Testis (tissue), 2 donors: ENCODE measurements at regions not wholly inside any gene's neighbourhood (a gene's known extent, or its start where the extent isn't known, plus 50 kb on each side); places are given as distances from the start of the nearest gene placed in this dataset.
"Not testable (repeated sequence)": the region's sequence is repeated elsewhere in the genome, so short reads cannot be mapped to it uniquely, and the experiment has no call there.

ENCODE experiments used
- DNase-seq: peaks from one replicate; pipeline ENCODE4 v3.0.0-alpha.2; 2019
- H3K27ac ChIP-seq, 2 donors: fragments of 200-600 bp; sonication (generic); one replicate each; pipeline ENCODE4 v1.5.1; 2019
- H3K27me3 ChIP-seq: fragments of 200-600 bp; sonication (generic); one replicate; pipeline ENCODE4 v1.5.1; 2019
- H3K36me3 ChIP-seq: fragments of 200-600 bp; sonication (generic); one replicate; pipeline ENCODE4 v1.5.1; 2017; ENCODE audit warnings: low read depth; ENCODE audit errors: missing control alignments
- H3K4me1 ChIP-seq: fragments of 200-600 bp; sonication (generic); one replicate; pipeline ENCODE4 v1.5.1; 2019
- H3K4me3 ChIP-seq, 2 donors: fragments of 200-600 bp; sonication (generic); one replicate each; pipeline ENCODE4 v1.5.1; 2017 to 2019
- H3K9me3 ChIP-seq: fragments of 200-600 bp; sonication (generic); one replicate; pipeline ENCODE4 v1.5.1; 2017
- CTCF ChIP-seq, 3 experiments: fragments of 450-650 bp in 2 of 3; fragments of 200-600 bp in 1 of 3; sonication (generic) in 1 of 3; IDR thresholded peaks; one replicate each; pipeline ENCODE4 v1.5.1; 2016 to 2019; ENCODE audit warnings: antibody characterized with exemption in 3 of 3, mild to moderate bottlenecking in 2 of 3, moderate library complexity in 1 of 3
- POLR2A ChIP-seq: fragments of 450-650 bp; IDR thresholded peaks from one replicate; pipeline ENCODE4 v1.6.1; 2017; ENCODE audit warnings: antibody characterized with exemption, mild to moderate bottlenecking, moderate library complexity
- WGBS, 2 donors: methylation state at CpG; one replicate each; pipeline ENCODE4 v1.1.5; 2018; 5-methylcytosine and 5-hydroxymethylcytosine counted together
- intact Hi-C: fragments of 100-400 bp; cut with DNase I; formaldehyde crosslinking; loops from one replicate; pipeline ENCODE4 v1.15.1; 2023; ENCODE audit warnings: low total_unique reads

DNA sequence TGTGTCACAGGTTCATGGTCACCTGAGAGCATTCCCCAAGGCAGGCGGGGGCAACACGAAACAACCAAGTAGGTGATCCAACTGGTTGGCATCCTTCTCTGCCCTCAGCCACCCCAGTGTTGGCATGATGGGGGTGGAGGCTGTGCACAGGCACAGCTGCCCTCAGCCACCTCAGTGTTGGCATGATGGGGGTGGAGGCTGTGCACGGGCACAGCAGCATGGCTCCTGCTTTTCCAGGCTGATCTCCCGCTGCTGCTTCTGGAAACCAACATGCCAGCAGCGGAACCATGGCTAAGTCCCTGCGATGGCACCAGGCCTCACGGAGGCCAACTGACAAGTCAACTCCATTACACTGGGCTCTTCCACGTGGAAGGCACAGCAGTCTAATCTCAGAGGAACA is 447.8 kb downstream of the PTPRU start:
- Histone ChIP-seq H3K4me3 (no peak overlapping the region), H3K9me3 (no peaks in the 10 kb centered on the region), H3K4me1 (peaks cover 5% of the 10 kb centered on the region), H3K27ac (no peak overlapping the region), H3K36me3 (no peaks in the 10 kb centered on the region), H3K27me3 (no peaks in the 10 kb centered on the region)
- intact Hi-C loops, result no loop called here
- WGBS, 2 donors, result 80 to 85% methylated on average over 1 to 8 of the region's 8 CpGs
- no peak for DNase-seq
- TF ChIP-seq POLR2A (no peak), CTCF (IDR thresholded peaks at IDR 0.05) (no peak)

DNA sequence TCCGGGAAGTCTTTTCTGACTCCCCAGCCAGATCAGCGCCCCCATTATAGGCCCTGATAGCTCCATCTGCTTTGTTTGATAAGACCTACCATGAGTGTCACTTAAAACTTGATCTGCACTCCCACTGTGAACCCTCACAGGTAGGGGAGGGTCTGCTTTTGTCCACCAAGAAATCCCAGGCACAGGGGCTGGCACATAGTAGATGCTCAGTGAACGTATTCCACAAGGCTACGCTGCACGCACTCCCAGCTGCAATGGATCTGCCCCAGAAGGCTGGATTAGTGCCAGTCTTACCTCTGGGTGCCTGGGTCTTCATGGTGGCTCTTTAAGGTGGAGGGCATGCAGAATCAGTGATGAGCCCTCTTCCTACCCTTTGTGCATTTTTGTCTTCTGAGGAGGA is 447.1 kb downstream of the PTPRU start:
- intact Hi-C loops, result no loop called here
- no peak overlapping the region for H3K27ac ChIP-seq
- H3K9me3 ChIP-seq, result no peaks in the 10 kb centered on the region
- 83 to 92% methylated on average over 5 of the region's 5 CpGs for WGBS, 2 donors
- no peaks in the 10 kb centered on the region for H3K36me3 ChIP-seq
- H3K4me3 ChIP-seq, result no peak overlapping the region
- no peak for DNase-seq
- no peak for TF ChIP-seq POLR2A
- no peaks in the 10 kb centered on the region for H3K27me3 ChIP-seq
- H3K4me1 ChIP-seq, result peaks cover 5% of the 10 kb centered on the region

DNA sequence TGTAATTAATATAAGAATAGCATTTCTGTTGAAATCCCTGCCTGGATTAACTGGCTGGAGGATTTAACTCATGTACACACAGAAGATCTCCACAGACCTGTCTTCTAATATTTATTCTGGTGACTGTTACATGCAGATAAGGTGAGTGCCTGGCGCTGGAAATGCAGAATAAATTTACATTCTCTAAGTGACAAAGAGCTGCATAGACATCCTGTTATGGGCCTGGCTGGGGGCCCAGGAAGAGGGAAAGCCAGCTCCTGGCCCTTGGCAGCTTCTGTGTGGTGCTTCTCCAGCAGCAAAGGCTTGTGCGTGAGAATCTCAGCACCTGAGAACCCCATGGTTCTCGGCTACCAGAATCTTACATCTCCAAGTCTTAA is 446.6 kb downstream of the PTPRU start:
- H3K27me3 ChIP-seq, result no peaks in the 10 kb centered on the region
- H3K36me3 ChIP-seq, result no peaks in the 10 kb centered on the region
- no peaks in the 10 kb centered on the region for H3K9me3 ChIP-seq
- H3K4me1 ChIP-seq, result peaks cover 5% of the 10 kb centered on the region
- DNase-seq, result no peak
- no peak overlapping the region for H3K27ac ChIP-seq
- intact Hi-C loops, result no loop called here
- H3K4me3 ChIP-seq, result no peak overlapping the region
- WGBS, 2 donors, result 30 to 37% methylated on average over 3 of the region's 3 CpGs
- no peak for TF ChIP-seq POLR2A
- TF ChIP-seq CTCF (IDR thresholded peaks at IDR 0.05), result no peak

DNA sequence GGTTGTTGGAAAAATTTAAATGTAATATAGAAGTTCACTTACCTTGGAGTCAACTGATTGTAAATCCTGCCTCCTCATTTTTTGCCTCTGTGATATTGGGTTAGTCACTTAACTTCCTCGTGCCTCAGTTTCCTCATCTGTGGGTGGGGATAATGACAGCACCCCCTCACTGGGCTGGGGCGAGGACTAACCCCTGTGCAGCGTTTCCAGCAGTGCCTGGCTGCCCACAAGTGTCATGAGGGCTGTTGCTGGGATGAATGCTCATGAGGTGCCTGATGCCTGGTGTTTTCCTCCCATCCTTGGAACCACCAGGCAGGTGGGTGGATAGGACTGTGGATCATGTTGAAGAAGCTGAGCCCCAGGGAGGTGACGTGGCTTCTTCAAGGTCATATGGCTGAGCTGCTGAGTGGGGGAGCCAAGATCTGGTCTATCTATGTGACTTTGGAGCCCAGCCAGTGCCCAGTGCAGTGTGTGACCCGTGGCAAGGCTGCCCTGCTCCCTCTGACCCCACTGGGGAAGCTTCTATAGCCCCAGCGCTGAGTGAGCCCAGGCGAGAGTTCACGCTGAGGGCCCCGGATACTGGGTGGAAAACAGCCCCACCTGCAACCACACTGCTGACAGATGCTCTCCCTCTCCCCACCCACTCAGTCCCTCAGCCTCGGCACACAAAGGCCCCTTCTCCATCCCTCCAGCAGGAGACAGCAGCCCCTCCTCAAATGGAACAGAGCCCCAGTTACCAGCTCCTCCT is 446.0 kb downstream of the PTPRU start:
- TF ChIP-seq CTCF (IDR thresholded peaks at IDR 0.05), result no peak
- no peak for TF ChIP-seq POLR2A
- 48 to 53% methylated on average over 10 of the region's 10 CpGs for WGBS, 2 donors
- Histone ChIP-seq H3K4me3 (no peak overlapping the region), H3K27ac (no peak overlapping the region), H3K27me3 (no peaks in the 10 kb centered on the region), H3K36me3 (no peaks in the 10 kb centered on the region), H3K4me1 (peaks cover 5% of the 10 kb centered on the region), H3K9me3 (no peaks in the 10 kb centered on the region)
- peak; percentile 18 for DNase-seq
- intact Hi-C loops, result no loop called here

- H3K36me3 ChIP-seq, DNase-seq, H3K9me3 ChIP-seq, H3K4me3 ChIP-seq, H3K27ac ChIP-seq, H3K27me3 ChIP-seq, intact Hi-C loops, H3K4me1 ChIP-seq: not testable (repeated sequence)
- WGBS, 2 donors, result 51 to 63% methylated on average over 6 of the region's 6 CpGs
Observed at GRCh38 chr1:29681416-29681815, 445.1 kb downstream of the PTPRU start.
